ENCODE measurements at regions not wholly inside any gene's neighbourhood (a gene's known extent, or its start where the extent isn't known, plus 50 kb on each side); places are given as distances from the start of the nearest gene placed in this dataset.

DNA sequence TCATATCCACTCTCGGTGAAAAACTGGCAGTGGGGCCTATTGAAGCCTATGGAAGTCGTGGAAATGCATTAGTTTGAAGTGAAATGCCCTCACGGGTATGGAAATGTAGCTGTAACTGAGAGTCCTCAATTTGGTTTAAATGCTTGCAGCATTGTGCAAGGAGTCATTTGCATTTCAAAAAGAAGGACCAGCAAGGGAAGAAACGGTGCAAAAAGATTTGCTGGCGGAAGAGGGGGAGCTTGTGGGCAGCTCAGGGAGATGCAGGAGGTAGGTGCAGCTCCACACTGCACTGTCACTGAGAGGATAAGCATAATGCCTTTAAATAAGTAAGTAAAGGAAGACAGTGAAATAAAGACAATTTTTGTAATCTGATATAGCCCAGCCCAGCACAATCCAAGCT lies 400.4 kb upstream of the DIPK2B start:
- TF ChIP-seq TFCP2L1 (CRISPR knock-in tag; IDR thresholded peaks at IDR 0.05) (no peak), NPAS2 (CRISPR knock-in tag; IDR thresholded peaks at IDR 0.05; ENCODE audit: borderline replicate concordance) (no peak), JUN (IDR thresholded peaks at IDR 0.05) (no peak), FOSB (CRISPR knock-in tag; IDR thresholded peaks at IDR 0.05) (no peak), ZC3H11A (IDR thresholded peaks at IDR 0.05) (no peak), ESRRA (IDR thresholded peaks at IDR 0.05; ENCODE audit: borderline replicate concordance, low read length) (no peak), POLR2A (IDR thresholded peaks at IDR 0.05; ENCODE audit: low read length) (no peak), HDAC2 (IDR thresholded peaks at IDR 0.05) (no peak), KDM1A (IDR thresholded peaks at IDR 0.05; ENCODE audit: low read depth) (no peak), HEYL (CRISPR knock-in tag; IDR thresholded peaks at IDR 0.05) (no peak), NFE2L2 (conservative IDR thresholded peaks at IDR 0.05; ENCODE audit: low read length) (no peak), SREBF2 (IDR thresholded peaks at IDR 0.05) (no peak), CBX8 (IDR thresholded peaks at IDR 0.05) (no peak), BHLHE40 (IDR thresholded peaks at IDR 0.05; ENCODE audit: low read depth, low read length) (no peak)
- TF ChIP-seq, protein P1, sequence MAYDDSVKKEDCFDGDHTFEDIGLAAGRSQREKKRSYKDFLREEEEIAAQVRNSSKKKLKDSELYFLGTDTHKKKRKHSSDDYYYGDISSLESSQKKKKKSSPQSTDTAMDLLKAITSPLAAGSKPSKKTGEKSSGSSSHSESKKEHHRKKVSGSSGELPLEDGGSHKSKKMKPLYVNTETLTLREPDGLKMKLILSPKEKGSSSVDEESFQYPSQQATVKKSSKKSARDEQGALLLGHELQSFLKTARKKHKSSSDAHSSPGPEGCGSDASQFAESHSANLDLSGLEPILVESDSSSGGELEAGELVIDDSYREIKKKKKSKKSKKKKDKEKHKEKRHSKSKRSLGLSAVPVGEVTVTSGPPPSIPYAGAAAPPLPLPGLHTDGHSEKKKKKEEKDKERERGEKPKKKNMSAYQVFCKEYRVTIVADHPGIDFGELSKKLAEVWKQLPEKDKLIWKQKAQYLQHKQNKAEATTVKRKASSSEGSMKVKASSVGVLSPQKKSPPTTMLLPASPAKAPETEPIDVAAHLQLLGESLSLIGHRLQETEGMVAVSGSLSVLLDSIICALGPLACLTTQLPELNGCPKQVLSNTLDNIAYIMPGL (CRISPR knock-in tag; IDR thresholded peaks at IDR 0.05; ENCODE audit: borderline replicate concordance), result no peak
- TF ChIP-seq, protein P2, sequence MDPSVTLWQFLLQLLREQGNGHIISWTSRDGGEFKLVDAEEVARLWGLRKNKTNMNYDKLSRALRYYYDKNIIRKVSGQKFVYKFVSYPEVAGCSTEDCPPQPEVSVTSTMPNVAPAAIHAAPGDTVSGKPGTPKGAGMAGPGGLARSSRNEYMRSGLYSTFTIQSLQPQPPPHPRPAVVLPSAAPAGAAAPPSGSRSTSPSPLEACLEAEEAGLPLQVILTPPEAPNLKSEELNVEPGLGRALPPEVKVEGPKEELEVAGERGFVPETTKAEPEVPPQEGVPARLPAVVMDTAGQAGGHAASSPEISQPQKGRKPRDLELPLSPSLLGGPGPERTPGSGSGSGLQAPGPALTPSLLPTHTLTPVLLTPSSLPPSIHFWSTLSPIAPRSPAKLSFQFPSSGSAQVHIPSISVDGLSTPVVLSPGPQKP (IDR thresholded peaks at IDR 0.05; ENCODE audit: low read depth, low read length), result no peak
- Histone ChIP-seq H3K9me3 (no peaks in the 10 kb centered on the region), H3K4me3 (no peak overlapping the region), H3K4me1 (no peaks in the 10 kb centered on the region), H3K4me2 (no peak overlapping the region), H3K27ac (no peak overlapping the region)
- ATAC-seq (no peak), FAIRE-seq (no peak), DNase-seq (ENCODE audit: low read depth in 1 of 2, low spot score in 1 of 2) (no peak)
- ChIA-PET CTCF (no interaction called here), POLR2A (no interaction called here)
- WGBS (ENCODE audit: missing lambda C conversion rate), result 79% methylated on average over 5 of the region's 5 CpGs

DNA sequence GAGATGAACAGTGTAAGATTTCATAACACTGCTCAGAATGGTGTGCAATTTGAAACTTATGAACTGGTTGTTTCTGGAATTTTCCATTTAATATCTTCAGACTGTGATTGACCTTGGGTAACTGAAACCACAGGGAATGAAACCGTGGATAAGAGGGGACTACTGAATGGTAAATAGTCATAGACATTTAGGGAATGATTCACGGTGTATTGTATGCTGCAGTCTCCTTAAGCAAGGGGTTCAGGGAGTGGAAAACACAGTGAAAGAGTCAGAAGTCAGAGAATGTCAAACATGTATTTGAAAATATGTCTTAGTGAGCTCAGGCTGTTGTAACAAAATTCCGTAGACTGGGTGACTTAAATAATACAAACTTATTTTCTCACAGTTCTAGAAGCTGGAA lies 398.2 kb upstream of the DIPK2B start:
- Histone ChIP-seq H3K4me1 (no peaks in the 10 kb centered on the region), H3K4me3 (no peak overlapping the region), H3K27ac (no peak overlapping the region), H3K4me2 (no peak overlapping the region), H3K9me3 (no peaks in the 10 kb centered on the region)
- ChIA-PET POLR2A (no interaction called here), CTCF (no interaction called here)
- FAIRE-seq (no peak), DNase-seq (ENCODE audit: low read depth in 1 of 2, low spot score in 1 of 2) (no peak), ATAC-seq (no peak)
- TF ChIP-seq SMC3 (IDR thresholded peaks at IDR 0.05) (no peak), PHF8 (IDR thresholded peaks at IDR 0.05; ENCODE audit: borderline replicate concordance, low read depth) (no peak), CHD2 (IDR thresholded peaks at IDR 0.05; ENCODE audit: low read length, partially characterized antibody) (no peak), KDM5A (IDR thresholded peaks at IDR 0.05) (no peak), RARB (CRISPR knock-in tag; IDR thresholded peaks at IDR 0.05) (no peak), NR3C1 (IDR thresholded peaks at IDR 0.05) (no peak), CTCF (IDR thresholded peaks at IDR 0.05) (no peak), JUNB (IDR thresholded peaks at IDR 0.05) (no peak), NFE2L2 (conservative IDR thresholded peaks at IDR 0.05; ENCODE audit: low read length) (no peak), RCOR1 (IDR thresholded peaks at IDR 0.05; ENCODE audit: low read depth, low read length) (no peak), USF2 (IDR thresholded peaks at IDR 0.05) (no peak)
- 61% methylated on average over 3 of the region's 3 CpGs for WGBS (ENCODE audit: missing lambda C conversion rate)
